ENCODE measurements at regions not wholly inside any gene's neighbourhood (a gene's known extent, or its start where the extent isn't known, plus 50 kb on each side); places are given as distances from the start of the nearest gene placed in this dataset.
"Not testable (repeated sequence)": the region's sequence is repeated elsewhere in the genome, so short reads cannot be mapped to it uniquely, and the experiment has no call there.

- no peak for DNase-seq (ENCODE audit: extremely low read depth, low read depth, low spot score)
These were observed 294.9 kb upstream of the BOD1L1 start for GRCh38 chr4:13922459-13922858.

- no peak for DNase-seq (ENCODE audit: extremely low read depth, low read depth, low spot score)
These were observed 295.5 kb upstream of the BOD1L1 start for GRCh38 chr4:13922873-13923645.

DNA sequence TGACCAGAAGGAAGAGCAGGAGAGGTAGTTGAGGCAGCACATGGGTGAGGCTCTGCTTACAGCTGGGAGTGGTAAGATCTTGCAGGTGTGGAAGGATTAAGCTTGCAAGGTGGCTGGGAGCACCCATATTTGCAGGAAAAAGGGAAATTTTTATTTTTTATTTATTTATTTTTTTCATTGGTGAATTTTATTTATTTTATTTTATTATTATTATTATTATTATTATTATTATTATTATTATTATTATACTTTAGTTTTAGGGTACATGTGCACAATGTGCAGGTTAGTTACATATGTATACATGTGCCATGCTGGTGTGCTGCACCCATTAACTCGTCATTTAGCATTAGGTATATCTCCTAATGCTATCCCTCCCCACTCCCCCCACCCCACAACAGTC, 297.4 kb upstream of the BOD1L1 start:
- not testable (repeated sequence) for DNase-seq (ENCODE audit: extremely low read depth, low read depth, low spot score)

- no peak for DNase-seq (ENCODE audit: extremely low read depth, low read depth, low spot score)
These were observed 300.7 kb upstream of the BOD1L1 start for GRCh38 chr4:13928214-13928613.

GRCh38 chr4:13930155-13930554, 302.6 kb upstream of the BOD1L1 start:
- no peak for DNase-seq (ENCODE audit: extremely low read depth, low read depth, low spot score)

DNA sequence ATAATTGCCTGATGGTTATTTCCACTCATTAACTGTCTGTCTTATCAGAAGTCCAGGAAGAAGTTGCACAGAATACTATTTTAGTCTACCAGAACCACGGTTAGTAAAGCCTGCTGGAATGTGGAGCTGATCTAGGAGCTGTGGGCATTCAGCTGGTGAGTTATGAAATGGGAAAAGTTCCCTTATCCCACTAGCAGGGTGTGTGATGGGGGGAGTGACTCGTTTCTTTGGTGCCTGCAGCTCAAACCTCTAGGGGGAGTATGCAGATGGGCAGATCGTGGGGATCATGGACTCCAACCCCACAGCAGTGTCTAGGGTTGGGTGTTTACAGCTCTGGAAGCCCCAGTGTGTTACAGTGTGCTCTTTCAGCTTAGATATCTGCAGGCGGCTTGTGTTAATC, 305.7 kb upstream of the BOD1L1 start:
- no peak for DNase-seq (ENCODE audit: extremely low read depth, low read depth, low spot score)

- DNase-seq (ENCODE audit: extremely low read depth, low read depth, low spot score): no peak
These were observed 310.8 kb upstream of the BOD1L1 start for GRCh38 chr4:13938299-13938698.

DNA sequence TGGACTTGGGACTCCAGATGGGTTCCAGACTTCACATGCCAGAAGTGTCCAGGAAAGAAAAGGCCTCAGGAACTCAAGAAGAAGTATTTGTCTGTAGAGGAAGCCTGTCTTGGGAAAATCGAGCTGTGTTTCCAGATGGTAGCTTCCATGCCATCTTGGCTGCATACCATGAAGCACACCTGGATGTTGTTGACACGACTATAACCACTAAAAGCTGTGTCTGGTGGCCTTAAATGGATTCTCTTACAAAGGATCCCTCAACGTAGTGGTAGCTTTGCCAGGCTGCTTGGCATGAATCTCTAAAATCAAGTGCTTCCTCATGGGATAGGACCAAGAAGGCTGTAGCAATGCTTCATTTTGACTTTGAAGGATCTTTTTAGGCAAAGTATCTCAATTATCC, 313.4 kb upstream of the BOD1L1 start:
- DNase-seq (ENCODE audit: extremely low read depth, low read depth, low spot score): no peak

DNA sequence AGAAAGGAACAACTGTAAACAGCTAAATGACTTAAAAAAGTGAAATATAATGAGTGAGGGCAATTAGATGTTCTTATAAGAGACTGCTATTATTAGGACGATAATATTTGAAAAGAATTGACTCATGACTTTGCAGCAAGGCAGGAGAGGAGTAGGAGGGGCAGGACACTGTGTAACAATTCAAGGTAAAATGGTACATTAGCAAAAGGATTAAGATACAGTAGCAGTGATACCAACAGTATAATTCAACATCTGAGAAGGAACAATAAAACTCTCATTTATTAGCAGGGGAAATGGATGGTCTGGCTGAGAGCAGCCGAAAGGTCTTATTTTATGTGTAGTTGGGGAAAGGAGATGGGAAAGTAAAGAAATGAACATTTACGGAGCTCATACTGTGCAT, 315.5 kb upstream of the BOD1L1 start:
- DNase-seq (ENCODE audit: extremely low read depth, low read depth, low spot score): no peak

DNA sequence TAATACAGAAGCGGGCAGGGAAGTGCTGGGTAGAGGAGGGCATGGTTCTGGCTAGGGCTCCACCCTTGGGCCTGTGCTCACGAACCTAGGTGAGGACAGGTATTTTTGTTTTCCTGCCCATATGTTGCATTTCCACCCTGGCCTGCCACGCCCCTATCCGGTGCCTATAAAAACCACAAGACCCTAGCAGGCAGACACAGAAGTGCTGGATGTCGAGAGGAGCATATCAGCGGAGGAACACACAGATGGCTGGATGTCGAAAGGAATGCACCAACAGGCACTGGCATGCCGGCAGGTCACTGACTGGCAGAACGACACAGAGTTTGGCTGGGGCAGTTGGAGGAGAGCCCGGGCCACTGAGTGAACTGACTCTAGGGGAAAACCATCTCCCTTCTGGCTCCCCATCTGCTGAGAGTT, 316.6 kb upstream of the BOD1L1 start:
- DNase-seq (ENCODE audit: extremely low read depth, low read depth, low spot score): no peak

DNA sequence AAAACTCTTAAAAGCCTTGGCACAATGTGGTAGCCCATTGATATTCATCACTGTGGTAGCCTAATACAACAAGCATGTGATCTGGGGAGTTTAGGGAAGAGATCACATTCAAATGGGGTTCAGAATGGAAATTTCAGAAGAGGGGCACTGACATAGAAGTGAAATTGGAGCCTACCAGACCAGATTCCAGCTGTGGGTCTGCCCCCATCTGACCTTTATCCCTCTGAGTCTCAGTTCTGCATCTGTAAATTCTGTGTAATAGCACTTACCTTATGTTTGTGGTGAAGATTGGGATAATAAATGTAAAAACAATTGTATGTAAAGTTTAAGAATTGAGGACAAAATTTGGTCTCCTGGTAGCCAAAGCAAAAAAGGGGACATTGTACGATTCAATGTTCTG, 320.4 kb upstream of the BOD1L1 start:
- DNase-seq (ENCODE audit: extremely low read depth, low read depth, low spot score): no peak

- no peak for DNase-seq (ENCODE audit: extremely low read depth, low read depth, low spot score)
These were observed 323.0 kb upstream of the BOD1L1 start for GRCh38 chr4:13950491-13950890.

GRCh38 chr4:13953083-13953482, 325.6 kb upstream of the BOD1L1 start:
- no peak for DNase-seq (ENCODE audit: extremely low read depth, low read depth, low spot score)

DNA sequence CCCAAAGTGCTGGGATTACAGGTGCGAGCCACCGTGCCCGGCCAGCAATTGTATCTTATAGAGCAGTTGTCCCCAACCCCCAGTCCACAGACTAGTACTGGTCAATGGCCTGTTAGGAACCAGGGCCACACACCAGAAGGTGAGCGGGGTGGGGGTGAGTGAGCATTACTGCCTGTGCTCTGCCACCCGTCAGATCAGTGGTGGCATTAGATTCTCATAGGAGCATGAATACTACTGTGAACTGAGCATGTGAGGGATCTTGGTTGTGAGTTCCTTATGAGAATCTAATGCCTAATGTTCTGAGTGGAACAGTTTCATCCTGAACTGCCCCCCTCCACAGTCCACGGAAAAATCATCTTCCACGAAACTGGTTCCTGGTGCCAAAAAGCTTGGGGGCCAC, 328.0 kb upstream of the BOD1L1 start:
- DNase-seq (ENCODE audit: extremely low read depth, low read depth, low spot score): no peak

DNA sequence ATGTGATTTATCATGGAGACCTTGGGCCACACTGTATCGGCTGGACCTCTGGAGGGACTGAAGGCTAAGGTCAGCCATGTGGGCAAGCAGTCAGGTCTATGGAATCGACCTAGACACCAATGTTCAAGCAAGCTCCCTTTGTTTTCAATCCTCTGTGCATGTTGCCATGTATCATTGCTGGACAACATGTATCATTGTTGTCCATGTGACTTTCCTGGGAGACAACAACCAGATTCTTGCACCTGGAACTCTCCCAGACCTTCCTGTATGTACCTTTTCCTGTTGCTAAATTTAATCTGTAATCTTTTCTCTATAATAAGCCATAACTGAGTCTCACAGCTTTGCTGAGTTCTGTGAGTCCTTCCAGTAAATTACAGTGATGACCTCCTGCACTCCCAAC, 329.4 kb upstream of the BOD1L1 start:
- no peak for DNase-seq (ENCODE audit: extremely low read depth, low read depth, low spot score)

DNA sequence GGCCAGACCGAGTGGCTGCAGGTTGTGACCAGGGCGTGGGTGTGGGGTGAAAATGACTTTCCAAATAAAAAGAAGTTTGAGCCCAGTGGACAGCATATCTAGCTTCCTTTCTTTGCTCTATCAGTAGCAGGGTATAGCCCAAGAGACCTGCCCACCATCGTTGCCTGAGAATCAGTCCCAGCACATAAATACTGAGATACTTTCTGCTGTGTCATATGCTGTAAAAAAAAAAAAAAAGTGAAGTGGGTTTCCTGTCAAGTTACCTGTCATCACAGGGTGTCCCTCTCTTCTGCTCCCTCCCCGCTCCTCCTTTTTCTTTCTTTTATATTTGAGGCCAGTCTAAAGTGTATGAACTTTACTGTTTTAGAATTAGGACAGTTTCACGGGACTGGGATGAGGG, 330.3 kb upstream of the BOD1L1 start:
- DNase-seq (ENCODE audit: extremely low read depth, low read depth, low spot score): no peak

GRCh38 chr4:13963601-13964000, 336.1 kb upstream of the BOD1L1 start:
- no peak for DNase-seq (ENCODE audit: extremely low read depth, low read depth, low spot score)

- DNase-seq (ENCODE audit: extremely low read depth, low read depth, low spot score): peak; percentile 75
These were observed 339.0 kb upstream of the BOD1L1 start for GRCh38 chr4:13966231-13967195.

DNA sequence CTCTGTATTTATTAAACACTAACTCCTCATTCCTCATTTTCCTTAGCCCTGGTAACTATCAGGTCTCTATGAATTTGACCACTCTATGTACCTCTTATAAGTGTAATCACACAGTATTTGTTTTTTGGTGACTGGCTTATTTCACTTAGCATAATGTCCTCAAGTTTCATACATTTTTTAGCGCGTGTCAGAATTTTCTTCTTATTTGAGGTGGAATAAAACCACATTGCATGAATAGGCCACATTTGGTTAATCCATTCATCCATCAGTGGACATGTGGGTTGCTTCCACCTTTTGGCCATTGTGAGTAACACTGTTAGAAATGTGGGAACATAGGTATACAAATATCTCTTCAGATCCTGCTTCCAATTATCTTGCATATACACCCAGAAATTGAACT, 341.2 kb upstream of the BOD1L1 start:
- no peak for DNase-seq (ENCODE audit: extremely low read depth, low read depth, low spot score)

GRCh38 chr4:13970349-13970748, 342.8 kb upstream of the BOD1L1 start:
- DNase-seq (ENCODE audit: extremely low read depth, low read depth, low spot score): no peak

DNA sequence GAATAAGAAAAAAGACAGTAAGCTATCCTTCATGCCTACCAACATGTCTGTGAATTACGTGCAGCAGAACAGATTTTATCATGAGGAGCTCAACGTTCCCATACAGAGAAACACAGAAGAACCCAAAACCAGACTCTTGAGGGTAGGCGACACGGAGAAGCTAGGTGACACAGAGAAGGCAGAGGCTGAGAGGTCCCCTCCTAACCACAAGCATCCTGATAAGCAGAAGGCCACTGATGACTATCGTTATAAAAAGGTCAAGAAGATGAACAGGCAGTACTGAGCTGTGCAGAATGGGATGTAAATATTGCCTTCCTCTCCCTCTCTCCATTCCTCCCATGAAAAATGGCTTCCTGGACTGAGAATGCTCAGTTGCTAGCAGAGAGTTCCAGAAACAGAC, 350.2 kb upstream of the BOD1L1 start:
- no peak for DNase-seq (ENCODE audit: extremely low read depth, low read depth, low spot score)
